Prostate gland (tissue), 2 donors: ENCODE measurements at regions not wholly inside any gene's neighbourhood (a gene's known extent, or its start where the extent isn't known, plus 50 kb on each side); places are given as distances from the start of the nearest gene placed in this dataset.

Experiments
- POLR2AphosphoS5 ChIP-seq: sonication (generic); formaldehyde crosslinking; IDR thresholded peaks from one replicate; pipeline ENCODE4 v1.6.1; 2017; ENCODE audit warnings: antibody characterized with exemption
- TF ChIP-seq, protein P1 (sequence below), 4 experiments: fragments of 200-600 bp in 2 of 4; fragments of 450-650 bp in 2 of 4; sonication (generic) in 2 of 4; IDR thresholded peaks; 1 replicate in 3 of 4; 2 replicates in 1 of 4; pipeline ENCODE4 v1.5.1; 2016 to 2019; ENCODE audit warnings: antibody characterized with exemption in 4 of 4, mild to moderate bottlenecking in 2 of 4, moderate library complexity in 2 of 4

- TF ChIP-seq POLR2AphosphoS5, result no peak
- TF ChIP-seq, protein P1, sequence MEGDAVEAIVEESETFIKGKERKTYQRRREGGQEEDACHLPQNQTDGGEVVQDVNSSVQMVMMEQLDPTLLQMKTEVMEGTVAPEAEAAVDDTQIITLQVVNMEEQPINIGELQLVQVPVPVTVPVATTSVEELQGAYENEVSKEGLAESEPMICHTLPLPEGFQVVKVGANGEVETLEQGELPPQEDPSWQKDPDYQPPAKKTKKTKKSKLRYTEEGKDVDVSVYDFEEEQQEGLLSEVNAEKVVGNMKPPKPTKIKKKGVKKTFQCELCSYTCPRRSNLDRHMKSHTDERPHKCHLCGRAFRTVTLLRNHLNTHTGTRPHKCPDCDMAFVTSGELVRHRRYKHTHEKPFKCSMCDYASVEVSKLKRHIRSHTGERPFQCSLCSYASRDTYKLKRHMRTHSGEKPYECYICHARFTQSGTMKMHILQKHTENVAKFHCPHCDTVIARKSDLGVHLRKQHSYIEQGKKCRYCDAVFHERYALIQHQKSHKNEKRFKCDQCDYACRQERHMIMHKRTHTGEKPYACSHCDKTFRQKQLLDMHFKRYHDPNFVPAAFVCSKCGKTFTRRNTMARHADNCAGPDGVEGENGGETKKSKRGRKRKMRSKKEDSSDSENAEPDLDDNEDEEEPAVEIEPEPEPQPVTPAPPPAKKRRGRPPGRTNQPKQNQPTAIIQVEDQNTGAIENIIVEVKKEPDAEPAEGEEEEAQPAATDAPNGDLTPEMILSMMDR (IDR thresholded peaks at IDR 0.05), result no peak
These were observed 500.7 kb downstream of the METTL4 start for GRCh38 chr18:2070631-2071030.
